Stimulated activated CD4-positive, alpha-beta T cell treated with anti-CD3 and anti-CD28 coated beads, Interleukin-15, amount 100 ng/mL, for 1 hour (primary cell): ENCODE measurements at regions not wholly inside any gene's neighbourhood (a gene's known extent, or its start where the extent isn't known, plus 50 kb on each side); places are given as distances from the start of the nearest gene placed in this dataset.

Source experiments
- DNase-seq, 2 donors: peaks; one replicate each; pipeline ENCODE4 v3.0.0-alpha.2; 2020; ENCODE audit warnings: low read depth in 1 of 2, low spot score in 1 of 2

DNA sequence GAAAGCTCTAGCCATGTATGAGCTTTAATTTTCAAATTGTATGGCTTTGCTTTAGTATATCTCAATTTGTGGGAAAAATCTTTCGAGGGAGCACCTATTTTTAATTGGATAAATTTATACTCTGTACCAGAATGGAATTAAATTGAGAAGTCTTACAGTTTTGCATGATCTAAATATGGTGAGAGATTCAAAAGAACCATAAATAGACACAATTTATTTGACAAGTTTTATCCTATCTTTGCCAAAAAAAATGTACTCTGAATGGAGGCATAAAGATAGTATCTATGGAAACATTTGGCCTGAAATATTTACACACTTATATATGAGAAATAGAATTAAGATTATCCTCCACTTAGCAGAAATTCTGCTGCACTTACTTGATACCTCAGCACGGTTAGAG, 238.4 kb downstream of the NDUFA10 start:
- DNase-seq = no peak

DNA sequence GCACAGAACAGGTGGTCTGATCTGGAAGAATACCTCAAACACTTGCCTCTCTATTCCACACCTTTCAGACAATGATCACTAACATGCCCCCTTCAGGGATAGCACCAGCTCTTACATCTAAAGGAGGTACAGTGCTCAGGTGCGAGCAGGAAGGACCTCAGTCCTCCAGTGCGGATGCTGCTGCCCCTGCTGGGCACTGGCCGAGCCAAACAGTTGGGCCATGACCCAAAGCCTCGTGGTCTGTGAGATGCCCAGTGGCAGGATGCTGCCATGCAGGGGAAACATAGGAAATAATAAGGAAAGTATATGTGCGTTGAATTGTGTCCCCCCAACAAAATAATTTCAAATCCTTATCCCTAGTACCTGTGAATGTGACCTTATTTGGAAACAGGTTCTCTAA, 243.7 kb downstream of the NDUFA10 start:
- no peak for DNase-seq

DNA sequence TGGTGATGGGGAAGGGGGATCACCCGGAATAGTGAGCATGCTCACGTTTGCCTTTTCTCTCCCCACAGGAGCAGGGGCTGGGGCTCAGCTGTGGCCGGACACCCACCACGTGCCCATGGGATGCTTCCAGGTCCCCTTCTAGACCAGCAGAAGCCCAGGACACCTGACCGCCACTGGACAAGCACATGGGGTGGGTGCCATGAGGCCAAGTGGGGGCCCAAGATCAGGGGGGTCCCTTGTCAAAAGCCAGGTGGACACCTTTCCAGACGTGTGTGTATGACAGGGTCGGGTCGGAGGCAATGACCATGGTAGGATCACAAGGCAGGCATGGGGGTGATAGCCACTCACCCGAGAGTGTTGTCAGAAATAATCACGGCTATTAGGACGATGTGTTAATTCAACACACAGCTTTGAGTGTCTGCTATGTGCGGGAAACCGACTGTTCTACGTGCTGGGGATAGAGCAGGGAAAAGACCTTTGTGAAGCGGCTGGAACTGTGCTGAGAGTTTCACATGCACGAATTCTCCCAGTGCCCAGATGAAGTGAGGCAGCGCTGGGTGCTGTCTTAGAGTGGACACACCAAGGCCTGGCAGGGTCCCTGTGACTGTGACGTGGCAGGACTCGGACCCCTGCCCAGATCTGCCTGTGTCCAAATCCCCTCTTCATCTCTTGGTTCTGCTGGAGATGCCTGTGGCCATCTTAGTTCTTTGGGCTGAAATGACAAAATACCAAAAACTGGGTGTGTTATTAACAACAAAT, 244.7 kb downstream of the NDUFA10 start:
- DNase-seq = no peak

DNA sequence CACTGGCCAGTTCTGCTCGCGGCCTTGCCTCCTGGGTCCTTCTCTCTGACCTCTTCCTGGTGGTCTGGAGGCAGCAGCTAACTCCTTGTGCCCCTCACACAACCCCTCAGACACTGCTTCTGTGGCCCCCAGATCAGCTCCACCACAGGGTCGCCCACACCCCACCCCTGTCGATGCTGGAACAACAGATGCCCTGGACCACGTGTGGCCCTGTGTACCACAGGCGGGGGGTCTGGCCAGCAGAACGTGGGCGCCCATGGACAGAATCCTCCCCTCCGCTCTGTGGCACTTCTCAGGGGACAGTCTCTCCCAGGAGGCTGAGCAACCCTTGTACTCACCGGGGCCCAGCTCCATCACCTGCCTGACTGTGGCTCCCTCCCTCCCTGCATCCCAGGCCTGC, 245.6 kb downstream of the NDUFA10 start:
- DNase-seq = no peak

DNA sequence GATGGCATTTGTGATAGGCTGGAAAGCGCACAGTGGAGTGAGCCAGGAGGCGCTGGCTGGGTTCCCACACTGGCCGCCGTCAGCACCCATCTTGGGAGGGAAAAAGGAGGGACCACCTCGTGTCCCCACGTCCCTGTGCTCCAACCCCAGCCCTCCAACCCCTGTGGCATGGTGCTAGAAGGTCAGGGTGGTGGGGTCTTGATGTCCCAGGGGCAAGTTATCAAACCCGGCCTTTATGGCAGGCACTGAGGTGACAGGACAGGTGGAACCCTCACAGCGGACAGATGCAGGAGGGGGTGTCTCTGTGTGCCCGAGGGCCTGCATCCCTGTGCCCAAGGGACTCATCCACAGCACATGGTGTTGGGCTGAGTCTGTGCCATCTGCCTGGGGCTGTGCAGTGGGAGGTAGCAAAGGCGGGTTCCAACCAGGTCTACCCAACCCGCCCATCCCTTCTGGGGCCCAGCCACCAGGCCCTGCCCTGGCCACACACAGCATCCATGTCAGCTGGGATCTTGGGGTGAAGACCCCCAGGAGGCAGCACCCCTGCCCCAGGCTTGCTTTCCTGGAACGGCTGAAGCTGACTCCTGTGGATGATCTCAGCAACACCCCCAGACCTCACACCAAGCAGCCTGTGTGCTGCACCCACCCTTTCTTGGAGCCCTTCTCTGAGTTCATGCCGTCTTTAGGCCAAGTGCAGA, 246.1 kb downstream of the NDUFA10 start:
- no peak for DNase-seq

DNA sequence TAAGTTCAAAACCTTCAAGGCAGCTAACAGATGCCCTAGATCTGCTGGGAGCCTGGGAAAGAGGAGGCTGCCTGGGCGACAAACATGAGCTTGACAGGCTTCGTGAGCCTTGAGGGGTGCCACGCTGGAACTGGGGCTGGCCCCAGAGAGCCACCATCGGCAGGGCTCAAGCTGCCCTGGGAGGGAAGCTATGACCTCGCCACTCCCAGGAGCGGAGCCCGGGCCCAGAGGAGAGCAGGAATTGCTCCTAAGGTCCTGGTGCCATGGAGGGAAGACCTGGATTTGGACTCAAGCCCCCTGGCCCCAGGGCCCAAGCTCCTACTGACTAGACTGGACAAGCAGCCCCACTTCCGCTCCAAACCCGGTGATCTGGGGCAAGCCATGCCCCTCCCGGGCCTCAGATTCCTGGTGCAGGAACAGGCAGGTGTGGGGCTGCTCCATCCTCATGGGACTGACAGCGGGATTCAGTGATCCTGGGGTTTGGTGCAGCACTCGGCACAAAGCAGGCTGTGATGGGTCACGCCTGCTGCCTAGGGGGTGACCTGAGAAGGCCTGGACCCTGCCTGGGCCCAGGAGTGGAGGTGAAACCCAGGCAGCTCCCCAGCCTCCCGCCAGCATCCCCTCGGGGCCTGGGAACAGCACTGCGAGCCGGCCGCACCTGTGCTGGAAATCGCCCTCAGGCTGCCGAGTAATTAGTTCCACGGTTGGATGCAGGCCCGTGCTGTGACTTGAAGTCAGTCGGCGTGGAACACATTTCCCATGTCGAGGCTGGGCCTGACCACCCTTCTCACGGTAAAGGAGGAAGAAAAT, 246.9 kb downstream of the NDUFA10 start:
- DNase-seq = no peak

DNA sequence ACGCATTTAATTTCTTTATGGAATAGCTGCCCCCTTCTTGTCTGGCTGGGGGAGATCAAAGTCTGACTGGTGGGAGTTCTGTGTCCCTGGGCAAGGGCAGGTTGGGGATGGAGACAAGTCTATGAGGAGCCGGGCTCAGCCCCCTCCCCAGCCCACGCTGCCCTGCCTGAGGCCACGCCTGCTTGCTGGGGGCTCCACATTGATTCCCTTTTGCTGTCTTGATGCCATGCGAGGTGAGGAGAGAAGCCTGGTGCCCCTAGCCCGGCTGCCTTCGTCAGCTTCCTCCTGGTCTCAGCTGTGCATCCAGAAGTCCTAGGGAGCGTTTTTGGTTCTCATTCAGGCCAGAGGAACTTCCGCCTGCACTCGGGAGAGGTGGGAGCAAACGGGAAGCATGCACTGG, 247.9 kb downstream of the NDUFA10 start:
- no peak for DNase-seq

DNA sequence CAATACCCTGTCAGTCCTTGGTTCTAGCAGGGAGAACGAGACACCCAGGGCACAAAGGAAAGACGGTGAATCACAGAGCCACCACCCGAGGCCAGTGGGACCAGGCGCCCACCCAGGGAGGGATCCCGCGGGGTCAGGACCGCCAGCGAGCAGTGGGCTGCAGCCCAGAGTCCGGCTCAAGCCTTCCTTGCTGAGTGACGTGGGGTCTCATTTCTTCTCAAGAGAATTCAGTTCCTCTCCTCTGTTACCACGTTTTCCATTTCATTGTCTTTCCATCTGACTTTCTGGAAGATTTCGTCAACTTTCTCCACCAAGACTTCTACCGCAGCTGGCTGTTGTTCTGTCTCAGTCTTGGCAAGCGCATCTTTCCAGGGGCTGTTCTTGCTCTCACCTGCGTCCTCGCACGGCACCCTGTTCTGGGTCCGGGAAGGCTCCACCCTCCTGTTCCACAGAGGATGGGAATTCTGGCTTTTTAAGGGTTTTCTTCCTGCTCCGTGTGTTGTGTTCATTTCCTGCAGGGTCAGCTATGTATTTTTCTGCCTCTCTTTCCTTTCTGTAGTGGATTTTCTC, 248.6 kb downstream of the NDUFA10 start:
- no peak for DNase-seq

DNA sequence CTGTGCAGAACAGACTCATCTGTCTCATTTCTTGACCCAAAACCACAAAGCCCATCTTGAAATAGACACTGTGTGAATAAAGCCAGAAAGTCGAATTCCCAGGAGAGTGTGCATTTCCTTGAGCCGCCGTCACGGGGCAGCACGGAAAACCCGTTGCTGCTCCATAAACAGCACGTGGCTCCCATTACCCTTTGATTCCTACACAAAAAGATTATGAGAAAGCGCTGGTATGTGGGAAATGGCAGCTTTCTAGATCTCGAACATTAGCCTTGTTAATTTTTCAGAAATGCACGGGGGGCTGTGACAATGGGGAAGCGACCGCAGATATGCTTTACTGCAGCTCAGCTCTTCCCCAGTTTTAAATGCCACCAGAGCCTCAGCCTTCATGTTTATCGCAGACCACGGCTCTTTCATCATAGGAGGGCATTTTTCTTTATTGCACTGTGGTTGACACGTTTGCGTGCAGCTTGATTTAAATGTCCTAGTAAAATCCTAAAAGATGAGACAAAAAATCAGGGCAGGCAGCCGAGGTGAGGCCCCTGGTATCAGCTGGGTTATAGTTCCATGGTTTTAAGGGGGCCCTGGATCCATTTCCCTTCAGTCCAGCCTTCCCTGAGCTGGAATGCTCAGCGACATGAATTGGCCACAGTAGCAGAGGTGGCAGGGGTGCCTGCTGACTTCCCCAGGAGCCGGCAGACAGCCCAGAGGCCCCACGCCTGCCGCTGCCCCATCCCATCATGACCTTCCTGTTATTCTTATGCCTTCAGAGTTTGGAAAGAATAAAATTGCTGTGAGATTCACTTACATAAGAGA, 249.3 kb downstream of the NDUFA10 start:
- DNase-seq = no peak

DNA sequence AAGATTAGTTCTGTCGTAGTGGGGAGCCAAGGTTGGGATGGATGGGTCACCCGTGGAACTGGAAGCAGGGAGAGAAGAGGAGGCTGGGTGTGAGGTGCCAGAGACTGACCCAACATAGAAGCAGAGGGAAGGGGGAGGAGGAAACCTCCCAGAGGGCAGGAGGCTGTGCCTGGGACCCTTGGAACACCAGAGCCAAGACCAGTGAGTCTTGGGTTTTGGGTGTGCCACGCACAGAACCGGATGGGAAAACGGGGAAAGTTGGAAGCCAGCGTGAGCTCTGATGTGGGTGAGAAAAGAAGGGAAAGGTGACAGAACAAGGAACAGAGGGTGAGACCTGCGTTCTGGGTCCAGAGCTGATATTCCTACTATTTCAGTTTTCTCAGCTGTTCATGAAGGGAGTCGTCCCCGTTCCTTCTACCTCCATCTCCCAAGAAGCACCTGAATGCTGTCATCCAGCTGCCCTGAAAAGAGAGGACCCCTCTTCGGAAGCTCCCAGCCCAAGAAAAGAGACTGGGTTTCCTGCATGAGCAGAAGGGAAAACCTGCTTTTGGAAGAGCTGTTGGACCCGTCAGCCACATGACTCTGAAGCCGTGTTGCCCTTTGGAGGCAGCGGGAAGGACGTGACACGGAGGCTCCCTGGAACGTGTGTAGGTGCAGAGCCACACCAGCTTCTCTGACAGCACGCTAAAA, 250.1 kb downstream of the NDUFA10 start:
- no peak for DNase-seq

DNA sequence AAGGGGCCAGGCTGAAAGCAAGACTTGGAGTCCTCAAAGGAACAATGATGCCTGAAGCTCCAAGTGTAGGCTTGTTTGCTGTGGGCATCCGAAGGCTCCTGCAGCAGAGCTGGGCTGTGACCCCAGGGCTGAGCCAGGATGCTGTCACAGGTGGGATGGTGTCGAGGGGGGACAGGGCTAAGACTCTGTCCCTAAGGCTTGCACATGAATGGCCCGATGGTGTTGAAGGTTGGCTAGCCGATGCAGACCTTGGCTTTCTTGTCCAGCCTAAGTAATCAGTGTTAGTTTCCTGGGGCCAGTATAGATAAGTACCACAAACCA, 251.0 kb downstream of the NDUFA10 start:
- no peak for DNase-seq

DNA sequence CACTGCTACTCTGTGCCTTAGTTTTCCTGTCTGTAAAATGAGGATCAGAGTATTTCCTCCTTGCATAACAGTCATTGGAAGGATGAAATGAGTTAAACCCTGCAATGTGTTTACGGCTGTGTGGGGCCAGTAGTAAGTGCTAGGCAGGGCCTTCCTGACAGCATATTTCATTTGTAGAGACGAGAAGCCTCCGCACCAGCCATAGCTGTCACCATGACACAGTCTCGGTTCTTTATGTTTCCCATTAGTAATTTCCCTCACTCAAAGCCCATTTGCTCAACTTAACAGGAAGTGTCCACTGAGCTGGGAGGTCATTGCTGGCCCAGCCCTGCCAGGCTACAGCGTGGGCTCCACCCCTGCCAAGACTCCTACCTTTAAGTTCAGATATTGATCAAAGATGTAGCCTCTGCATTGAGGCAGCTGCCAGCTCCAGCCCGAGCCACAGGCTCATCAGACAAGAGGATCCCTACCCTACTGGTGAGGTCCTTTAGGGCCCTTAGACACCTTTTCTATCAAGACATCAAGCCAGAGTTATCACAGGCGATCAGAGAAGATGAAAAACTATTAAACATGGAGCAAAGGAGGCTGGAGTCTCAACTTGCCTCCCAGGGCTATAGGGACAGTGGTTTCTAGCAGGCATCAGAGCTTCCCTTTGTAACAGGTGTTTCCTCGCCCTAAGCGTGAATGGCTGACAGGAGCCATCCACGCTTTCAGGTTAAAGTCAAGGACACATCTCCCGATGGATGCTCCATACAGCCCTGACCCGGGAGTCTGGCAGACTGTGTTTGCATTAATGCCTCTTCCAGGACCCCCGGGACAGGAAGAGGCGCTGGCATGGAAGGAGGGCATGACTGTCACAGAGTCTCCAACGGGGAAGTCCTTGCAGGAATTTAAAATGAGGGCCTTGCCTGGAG, 251.7 kb downstream of the NDUFA10 start:
- no peak for DNase-seq

DNA sequence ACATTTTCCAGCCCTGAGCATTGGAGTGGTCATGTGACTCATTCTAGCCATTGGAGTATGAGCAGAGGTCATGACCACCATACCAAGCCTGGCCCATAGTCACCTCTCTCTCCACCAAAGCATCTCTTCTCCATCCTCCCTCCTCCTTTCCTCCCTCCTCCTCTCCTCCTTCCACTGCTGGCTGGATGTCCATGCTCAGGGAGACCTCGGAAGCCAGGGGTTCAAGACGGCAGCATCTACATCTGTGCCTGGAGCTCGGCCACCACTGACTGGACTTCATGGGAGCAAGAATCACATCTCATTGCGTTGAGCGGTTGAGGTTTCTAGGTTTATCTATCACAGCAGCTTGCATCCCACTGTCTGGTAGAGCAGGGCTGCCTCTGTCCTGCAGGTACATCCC, 252.4 kb downstream of the NDUFA10 start:
- no peak for DNase-seq

DNA sequence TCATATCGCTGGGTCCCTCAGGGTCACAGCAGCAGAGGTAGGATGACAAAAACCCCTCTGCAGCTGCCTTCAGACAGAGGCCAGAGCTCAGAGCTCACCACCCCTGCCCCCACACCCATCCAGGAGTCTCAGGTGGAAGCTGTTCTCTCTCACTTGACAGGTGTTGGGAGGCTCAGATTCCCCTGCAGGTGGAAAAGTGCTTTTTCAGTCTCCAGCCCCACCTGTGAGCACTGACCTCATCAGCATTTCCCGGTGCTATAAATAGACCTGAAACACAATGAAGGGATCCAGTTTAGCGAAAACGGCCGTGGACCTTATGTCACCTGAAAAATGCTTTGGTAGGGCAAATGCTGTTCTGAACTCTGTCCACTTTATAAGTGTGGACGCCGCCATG, 254.9 kb downstream of the NDUFA10 start:
- no peak for DNase-seq

DNA sequence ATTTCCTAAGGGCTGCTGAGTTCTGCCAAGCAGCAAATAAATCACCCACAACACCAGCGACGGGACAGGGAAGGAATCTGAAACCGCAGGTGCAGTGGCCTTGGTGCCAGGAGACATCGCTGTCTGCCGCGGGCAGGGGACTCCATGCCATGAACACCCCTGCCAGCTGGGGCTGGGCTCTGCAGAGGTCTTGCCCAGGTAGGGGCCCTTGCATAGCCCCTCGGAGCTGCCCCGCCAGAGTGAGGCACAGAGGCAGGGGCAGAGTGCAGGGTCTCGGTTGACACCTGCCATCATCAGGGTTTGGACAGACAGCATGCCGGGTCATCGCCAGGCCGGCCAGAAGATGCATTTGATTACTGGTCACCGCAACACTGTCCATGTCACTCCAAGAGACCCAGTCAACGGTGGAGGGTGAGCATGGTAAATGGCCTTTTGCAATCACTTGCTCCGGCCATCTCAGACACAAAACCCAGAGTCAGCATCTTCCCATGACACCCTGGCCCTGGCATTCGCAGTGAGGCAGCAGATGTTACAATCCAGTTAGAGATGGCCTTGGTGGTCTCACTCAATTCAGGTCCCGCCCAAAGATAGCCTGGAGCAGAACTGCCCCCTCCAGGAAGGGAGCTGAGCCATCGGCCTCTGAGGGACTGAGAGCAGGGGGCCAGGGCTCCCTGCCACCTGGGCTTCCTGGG, 255.4 kb downstream of the NDUFA10 start:
- no peak for DNase-seq

DNA sequence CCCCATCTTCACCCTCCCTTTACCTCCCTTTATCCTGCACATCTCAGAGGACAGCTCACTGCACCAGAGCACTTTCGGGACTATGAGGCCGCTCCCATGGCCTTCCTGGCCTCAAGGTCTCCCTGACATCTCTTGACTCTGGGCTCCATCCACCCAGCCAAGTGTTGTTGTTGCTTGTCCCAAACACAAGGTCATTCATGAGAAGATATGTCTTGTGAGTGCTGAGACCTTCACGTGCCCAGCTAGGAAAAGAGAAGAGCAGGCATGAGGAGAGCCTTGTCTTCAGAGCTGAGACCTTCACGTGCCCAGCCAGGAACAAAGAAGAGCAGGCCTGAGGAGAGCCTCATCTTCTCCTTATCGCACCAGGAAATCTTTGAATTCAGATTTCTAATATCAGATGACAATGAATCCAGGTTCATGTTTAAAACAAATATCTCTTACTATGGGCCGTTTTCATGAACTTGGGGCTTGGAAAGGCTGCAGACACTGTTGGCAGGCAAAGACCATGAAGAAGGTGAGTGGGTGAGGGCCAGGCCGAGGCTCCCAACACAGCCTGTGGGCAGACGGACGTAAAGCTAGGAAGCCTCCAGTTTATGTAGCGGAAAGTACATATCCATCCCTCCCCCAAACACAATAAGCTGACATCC, 256.1 kb downstream of the NDUFA10 start:
- DNase-seq = no peak

DNA sequence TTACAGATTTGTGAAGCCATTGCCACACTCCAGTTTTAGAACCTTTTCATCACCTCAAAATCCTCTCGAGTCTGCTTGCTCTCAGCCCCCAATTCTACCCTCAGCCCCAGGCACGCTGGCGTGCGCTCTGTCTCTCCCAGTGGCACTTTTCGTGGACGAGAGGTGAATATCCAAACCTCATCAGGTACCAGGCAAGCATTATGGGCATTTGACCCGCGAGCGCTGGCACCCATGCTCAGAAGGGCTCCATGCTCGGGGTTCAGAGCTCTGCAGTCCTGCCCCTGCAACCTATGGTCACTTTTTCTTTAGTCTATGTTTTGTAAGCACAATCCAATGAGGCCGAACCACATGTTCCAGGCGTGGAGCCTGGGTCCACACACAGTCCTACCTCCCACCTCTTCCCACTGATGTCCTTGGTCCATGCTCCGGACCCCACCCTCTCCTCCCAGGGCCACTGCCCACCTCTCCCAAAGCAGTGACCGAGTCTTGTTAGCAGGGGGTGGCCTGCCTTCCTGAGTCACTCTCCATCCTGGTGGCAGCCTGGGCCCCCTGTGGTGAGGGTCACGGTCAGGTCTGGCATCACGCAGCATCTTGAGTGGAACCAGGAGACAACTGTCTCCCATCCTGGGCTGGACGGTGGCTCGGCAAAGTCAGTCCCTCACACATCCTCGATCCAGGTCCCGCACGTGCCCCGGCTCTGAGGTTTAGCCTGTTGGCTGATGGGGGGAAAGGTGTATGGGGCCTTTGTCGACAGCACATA, 256.9 kb downstream of the NDUFA10 start:
- DNase-seq = no peak
